ENCODE measurements at regions not wholly inside any gene's neighbourhood (a gene's known extent, or its start where the extent isn't known, plus 50 kb on each side); places are given as distances from the start of the nearest gene placed in this dataset.

- H3K4me1 ChIP-seq = no peaks in the 10 kb centered on the region
- no peak overlapping the region for H3K4me3 ChIP-seq
- DNase-seq (no peak), ATAC-seq (peak in 1 of 4 donors; percentile 22)
- H3K9me3 ChIP-seq = peaks cover 0 to 14% (median 2%) of the 10 kb centered on the region in 12 donors
- intact Hi-C loops (cut with DNase I) = no loop called here
- no peaks in the 10 kb centered on the region for H3K27me3 ChIP-seq
- no peak for TF ChIP-seq POLR2A (IDR thresholded peaks at IDR 0.05)
- H3K36me3 ChIP-seq = no peaks in the 10 kb centered on the region
- no peak overlapping the region for H3K27ac ChIP-seq
Measured at GRCh38 chr10:53256623-53257022, 484.0 kb upstream of the MBL2 start.

- TF ChIP-seq CTCF (IDR thresholded peaks at IDR 0.05) (no peak), POLR2A (IDR thresholded peaks at IDR 0.05) (no peak)
- Histone ChIP-seq H3K4me1 (no peaks in the 10 kb centered on the region), H3K4me3 (no peak overlapping the region), H3K9me3 (peaks cover 0 to 14% (median 2%) of the 10 kb centered on the region in 12 donors), H3K27me3 (no peaks in the 10 kb centered on the region), H3K27ac (no peak overlapping the region), H3K36me3 (no peaks in the 10 kb centered on the region)
- intact Hi-C loops (cut with DNase I) = no loop called here
- ATAC-seq (no peak), DNase-seq (no peak)
- WGBS, 4 donors = 78 to 89% (median 82%) methylated on average over 1 of the region's 1 CpG
Measured at GRCh38 chr10:53255661-53256205, 483.1 kb upstream of the MBL2 start.

GRCh38 chr10:53253221-53253620 lies 480.6 kb upstream of the MBL2 start:
- DNase-seq = no peak
- H3K4me3 ChIP-seq = no peak overlapping the region
- 57 to 59% (median 57%) methylated on average over 3 of the region's 3 CpGs for WGBS, 4 donors
- no peaks in the 10 kb centered on the region for H3K27me3 ChIP-seq
- intact Hi-C loops (cut with DNase I) = no loop called here
- TF ChIP-seq POLR2A (IDR thresholded peaks at IDR 0.05) = no peak
- no peak for TF ChIP-seq CTCF (IDR thresholded peaks at IDR 0.05)
- no peak for ATAC-seq
- peaks cover 0 to 14% (median 2%) of the 10 kb centered on the region in 12 donors for H3K9me3 ChIP-seq
- no peak overlapping the region for H3K27ac ChIP-seq
- no peaks in the 10 kb centered on the region for H3K4me1 ChIP-seq
- H3K36me3 ChIP-seq = no peaks in the 10 kb centered on the region

- no peaks in the 10 kb centered on the region for H3K36me3 ChIP-seq
- no peak overlapping the region for H3K4me3 ChIP-seq
- WGBS, 4 donors = 82 to 87% (median 85%) methylated on average over 4 of the region's 4 CpGs
- TF ChIP-seq CTCF (IDR thresholded peaks at IDR 0.05) = no peak
- no peak for TF ChIP-seq POLR2A (IDR thresholded peaks at IDR 0.05)
- peaks cover 0 to 8% (median 0%) of the 10 kb centered on the region in 12 donors for H3K9me3 ChIP-seq
- no peak for ATAC-seq
- no peaks in the 10 kb centered on the region for H3K27me3 ChIP-seq
- no peak overlapping the region for H3K27ac ChIP-seq
- no peak for DNase-seq
- no peaks in the 10 kb centered on the region for H3K4me1 ChIP-seq
- intact Hi-C loops (cut with DNase I) = no loop called here
Measured at GRCh38 chr10:53239873-53240272, 467.3 kb upstream of the MBL2 start.

- TF ChIP-seq CTCF (IDR thresholded peaks at IDR 0.05) (no peak), POLR2A (IDR thresholded peaks at IDR 0.05) (no peak)
- DNase-seq = no peak
- intact Hi-C loops (cut with DNase I) = no loop called here
- ATAC-seq = no peak
- no peaks in the 10 kb centered on the region for H3K36me3 ChIP-seq
- H3K4me1 ChIP-seq = no peaks in the 10 kb centered on the region
- H3K27me3 ChIP-seq = no peaks in the 10 kb centered on the region
- H3K9me3 ChIP-seq = no peaks in the 10 kb centered on the region
- no peak overlapping the region for H3K4me3 ChIP-seq
- no peak overlapping the region for H3K27ac ChIP-seq
- 92 to 100% (median 99%) methylated on average over 1 of the region's 1 CpG for WGBS, 4 donors
Measured at GRCh38 chr10:53236941-53237340, 464.4 kb upstream of the MBL2 start.

Data from heart left ventricle (tissue), 16 donors.